ENCODE measurements at regions not wholly inside any gene's neighbourhood (a gene's known extent, or its start where the extent isn't known, plus 50 kb on each side); places are given as distances from the start of the nearest gene placed in this dataset.

- H3K4me1 ChIP-seq, result peaks cover 5 to 29% (median 12%) of the 10 kb centered on the region in 4 donors
- no peak overlapping the region for H3K4me3 ChIP-seq
- H3K27ac ChIP-seq, result peak overlapping the region in 2 of 4 donors; percentile 65 to 76
- ATAC-seq (ENCODE audit: low FRiP score in 2 of 2) (no peak), DNase-seq (no peak)
- WGBS, 2 donors, result 56 to 68% methylated on average over 3 of the region's 3 CpGs
- H3K27me3 ChIP-seq, result no peaks in the 10 kb centered on the region
- no peaks in the 10 kb centered on the region for H3K36me3 ChIP-seq
- TF ChIP-seq POLR2A (IDR thresholded peaks at IDR 0.05), result no peak
- no peak for TF ChIP-seq POLR2AphosphoS5 (IDR thresholded peaks at IDR 0.05)
- no peak for TF ChIP-seq EP300 (IDR thresholded peaks at IDR 0.05)
- TF ChIP-seq, protein P1, sequence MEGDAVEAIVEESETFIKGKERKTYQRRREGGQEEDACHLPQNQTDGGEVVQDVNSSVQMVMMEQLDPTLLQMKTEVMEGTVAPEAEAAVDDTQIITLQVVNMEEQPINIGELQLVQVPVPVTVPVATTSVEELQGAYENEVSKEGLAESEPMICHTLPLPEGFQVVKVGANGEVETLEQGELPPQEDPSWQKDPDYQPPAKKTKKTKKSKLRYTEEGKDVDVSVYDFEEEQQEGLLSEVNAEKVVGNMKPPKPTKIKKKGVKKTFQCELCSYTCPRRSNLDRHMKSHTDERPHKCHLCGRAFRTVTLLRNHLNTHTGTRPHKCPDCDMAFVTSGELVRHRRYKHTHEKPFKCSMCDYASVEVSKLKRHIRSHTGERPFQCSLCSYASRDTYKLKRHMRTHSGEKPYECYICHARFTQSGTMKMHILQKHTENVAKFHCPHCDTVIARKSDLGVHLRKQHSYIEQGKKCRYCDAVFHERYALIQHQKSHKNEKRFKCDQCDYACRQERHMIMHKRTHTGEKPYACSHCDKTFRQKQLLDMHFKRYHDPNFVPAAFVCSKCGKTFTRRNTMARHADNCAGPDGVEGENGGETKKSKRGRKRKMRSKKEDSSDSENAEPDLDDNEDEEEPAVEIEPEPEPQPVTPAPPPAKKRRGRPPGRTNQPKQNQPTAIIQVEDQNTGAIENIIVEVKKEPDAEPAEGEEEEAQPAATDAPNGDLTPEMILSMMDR (IDR thresholded peaks at IDR 0.05), result no peak
- H3K9me3 ChIP-seq, result no peaks in the 10 kb centered on the region
These were observed 143.0 kb upstream of the TNFAIP3 start for GRCh38 chr6:137724018-137724403.

GRCh38 chr6:137724495-137725211 is 142.4 kb upstream of the TNFAIP3 start:
- no peaks in the 10 kb centered on the region for H3K36me3 ChIP-seq
- no peak overlapping the region for H3K4me3 ChIP-seq
- H3K27ac ChIP-seq, result peak overlapping the region in 3 of 4 donors; percentile 49 to 72 (median 65)
- DNase-seq (peak; percentile 13 to 70), ATAC-seq (ENCODE audit: low FRiP score in 2 of 2) (peak; percentile 62 to 73)
- H3K27me3 ChIP-seq, result no peaks in the 10 kb centered on the region
- no peaks in the 10 kb centered on the region for H3K9me3 ChIP-seq
- 61 to 77% methylated on average over 10 of the region's 10 CpGs for WGBS, 2 donors
- TF ChIP-seq EP300 (IDR thresholded peaks at IDR 0.05) (peak in 1 of 4 donors; percentile 22), POLR2AphosphoS5 (IDR thresholded peaks at IDR 0.05) (peak in 1 of 2 donors; percentile 55), POLR2A (IDR thresholded peaks at IDR 0.05) (peak in 1 of 4 donors; percentile 32)
- TF ChIP-seq, protein P1 (IDR thresholded peaks at IDR 0.05), result no peak
- peaks cover 10 to 30% (median 14%) of the 10 kb centered on the region in 4 donors for H3K4me1 ChIP-seq

- H3K27ac ChIP-seq, result no peak overlapping the region
- DNase-seq (no peak), ATAC-seq (ENCODE audit: low FRiP score in 2 of 2) (no peak)
- no peaks in the 10 kb centered on the region for H3K36me3 ChIP-seq
- WGBS, 2 donors, result 90 to 96% methylated on average over 2 of the region's 2 CpGs
- no peak overlapping the region for H3K4me3 ChIP-seq
- H3K27me3 ChIP-seq, result no peaks in the 10 kb centered on the region
- H3K4me1 ChIP-seq, result peaks cover 10 to 30% (median 16%) of the 10 kb centered on the region in 4 donors
- TF ChIP-seq EP300 (IDR thresholded peaks at IDR 0.05) (no peak), POLR2AphosphoS5 (IDR thresholded peaks at IDR 0.05) (no peak), POLR2A (IDR thresholded peaks at IDR 0.05) (no peak)
- TF ChIP-seq, protein P1 (IDR thresholded peaks at IDR 0.05), result no peak
- H3K9me3 ChIP-seq, result no peaks in the 10 kb centered on the region
These were observed 141.1 kb upstream of the TNFAIP3 start for GRCh38 chr6:137725949-137726348.

- 97 to 100% methylated on average over 1 of the region's 1 CpG for WGBS, 2 donors
- no peak overlapping the region for H3K4me3 ChIP-seq
- no peak overlapping the region for H3K27ac ChIP-seq
- DNase-seq, result no peak
- TF ChIP-seq POLR2A (IDR thresholded peaks at IDR 0.05) (no peak), EP300 (IDR thresholded peaks at IDR 0.05) (no peak), POLR2AphosphoS5 (IDR thresholded peaks at IDR 0.05) (no peak)
- TF ChIP-seq, protein P1 (IDR thresholded peaks at IDR 0.05), result no peak
- no peaks in the 10 kb centered on the region for H3K36me3 ChIP-seq
- H3K27me3 ChIP-seq, result no peaks in the 10 kb centered on the region
- ATAC-seq (ENCODE audit: low FRiP score in 2 of 2), result no peak
- H3K4me1 ChIP-seq, result peaks cover 10 to 30% (median 16%) of the 10 kb centered on the region in 4 donors
- H3K9me3 ChIP-seq, result no peaks in the 10 kb centered on the region
These were observed 140.5 kb upstream of the TNFAIP3 start for GRCh38 chr6:137726582-137726981.

All from upper lobe of left lung (tissue), 6 donors.